ENCODE measurements at regions not wholly inside any gene's neighbourhood (a gene's known extent, or its start where the extent isn't known, plus 50 kb on each side); places are given as distances from the start of the nearest gene placed in this dataset.

DNA sequence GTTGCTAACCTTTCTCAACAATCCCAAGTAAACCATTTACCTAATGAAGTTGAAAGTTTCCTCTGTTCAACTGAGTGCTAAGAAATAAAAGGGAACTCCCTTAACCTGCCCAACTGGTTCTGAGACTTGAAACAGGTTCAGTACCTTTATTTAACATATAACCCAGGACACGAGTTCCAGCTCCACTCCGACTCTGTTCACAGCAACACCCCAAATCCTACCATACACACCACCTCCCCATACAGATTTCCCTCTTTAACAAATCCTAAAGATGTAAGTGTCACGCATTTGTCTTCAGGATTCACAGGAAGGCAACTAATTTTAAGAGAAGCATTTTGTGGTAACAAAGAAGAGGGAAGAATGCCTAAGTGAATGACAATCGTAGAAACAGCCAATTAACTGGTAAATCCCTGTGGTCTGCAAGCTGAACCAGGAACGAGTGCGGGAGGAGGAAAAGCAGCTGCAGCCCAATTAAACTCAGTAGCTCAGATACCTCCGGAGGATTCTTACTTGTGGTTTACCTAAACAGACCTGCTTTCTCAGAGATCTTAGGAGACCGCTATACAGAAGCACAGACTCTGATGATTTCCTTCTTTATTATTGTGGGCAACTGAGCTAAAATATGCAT is 134.5 kb upstream of the MAGI3 start:
- no peaks in the 10 kb centered on the region for H3K79me2 ChIP-seq (ENCODE audit: control insufficient read depth, insufficient read depth, low read length)
- DNase-seq (ENCODE audit: low read depth, low spot score) (no peak), FAIRE-seq (no peak)
- H3K36me3 ChIP-seq (ENCODE audit: control insufficient read depth in 2 of 2, extremely low read depth in 1 of 2, insufficient read depth in 2 of 2, low read length in 2 of 2): no peaks in the 10 kb centered on the region
- H3K4me1 ChIP-seq (ENCODE audit: control insufficient read depth, extremely low read depth, insufficient read depth, low read length): peaks cover 2% of the 10 kb centered on the region
- no peaks in the 10 kb centered on the region for H3K9me1 ChIP-seq (ENCODE audit: control insufficient read depth, extremely low read depth, insufficient read depth, low read length)
- no peaks in the 10 kb centered on the region for H4K20me1 ChIP-seq (ENCODE audit: control insufficient read depth, extremely low read depth, insufficient read depth, low read length)
- no peak overlapping the region for H3K4me3 ChIP-seq (ENCODE audit: control insufficient read depth in 2 of 3, extremely low read depth in 1 of 3, insufficient read depth in 2 of 3, low read depth in 1 of 3, low read length in 3 of 3)
- peak overlapping the region; percentile 56 for H2AFZ ChIP-seq (ENCODE audit: control insufficient read depth, low read length)
- no peak overlapping the region for H3K9ac ChIP-seq (ENCODE audit: control insufficient read depth, extremely low read depth, insufficient read depth, low read length)
- no peak overlapping the region for H3K27ac ChIP-seq (ENCODE audit: control insufficient read depth, insufficient read depth, low read length)
- no peaks in the 10 kb centered on the region for H3K27me3 ChIP-seq (ENCODE audit: control insufficient read depth, extremely low read depth, insufficient read depth, low read length)
- dilution Hi-C loops (cut with MboI; ENCODE audit: extremely low pct_ligation_motif_present, low sequenced_read_pairs): no loop called here
- no peak for TF ChIP-seq EZH2 (IDR thresholded peaks at IDR 0.05; ENCODE audit: low read length)
- TF ChIP-seq, protein P1, sequence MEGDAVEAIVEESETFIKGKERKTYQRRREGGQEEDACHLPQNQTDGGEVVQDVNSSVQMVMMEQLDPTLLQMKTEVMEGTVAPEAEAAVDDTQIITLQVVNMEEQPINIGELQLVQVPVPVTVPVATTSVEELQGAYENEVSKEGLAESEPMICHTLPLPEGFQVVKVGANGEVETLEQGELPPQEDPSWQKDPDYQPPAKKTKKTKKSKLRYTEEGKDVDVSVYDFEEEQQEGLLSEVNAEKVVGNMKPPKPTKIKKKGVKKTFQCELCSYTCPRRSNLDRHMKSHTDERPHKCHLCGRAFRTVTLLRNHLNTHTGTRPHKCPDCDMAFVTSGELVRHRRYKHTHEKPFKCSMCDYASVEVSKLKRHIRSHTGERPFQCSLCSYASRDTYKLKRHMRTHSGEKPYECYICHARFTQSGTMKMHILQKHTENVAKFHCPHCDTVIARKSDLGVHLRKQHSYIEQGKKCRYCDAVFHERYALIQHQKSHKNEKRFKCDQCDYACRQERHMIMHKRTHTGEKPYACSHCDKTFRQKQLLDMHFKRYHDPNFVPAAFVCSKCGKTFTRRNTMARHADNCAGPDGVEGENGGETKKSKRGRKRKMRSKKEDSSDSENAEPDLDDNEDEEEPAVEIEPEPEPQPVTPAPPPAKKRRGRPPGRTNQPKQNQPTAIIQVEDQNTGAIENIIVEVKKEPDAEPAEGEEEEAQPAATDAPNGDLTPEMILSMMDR (optimal IDR thresholded peaks at IDR 0.05 in 1 of 3, IDR thresholded peaks at IDR 0.05 in 1 of 3, conservative IDR thresholded peaks at IDR 0.05 in 1 of 3; ENCODE audit: extremely low read depth in 1 of 3, insufficient read depth in 2 of 3, low read length in 3 of 3): no peak
- no peaks in the 10 kb centered on the region for H3K9me3 ChIP-seq (ENCODE audit: control insufficient read depth, low read depth, low read length)
- H3K4me2 ChIP-seq (ENCODE audit: control insufficient read depth, extremely low read depth, insufficient read depth, low read depth, low read length): peak overlapping the region; percentile 30

GRCh38 chr1:113256348-113256729 is 134.0 kb upstream of the MAGI3 start:
- FAIRE-seq: no peak
- H4K20me1 ChIP-seq (ENCODE audit: control insufficient read depth, extremely low read depth, insufficient read depth, low read length): no peaks in the 10 kb centered on the region
- H3K4me2 ChIP-seq (ENCODE audit: control insufficient read depth, extremely low read depth, insufficient read depth, low read depth, low read length): no peak overlapping the region

More at GRCh38 chr1:113256348-113256729, 134.0 kb upstream of the MAGI3 start:
- no peak overlapping the region for H2AFZ ChIP-seq (ENCODE audit: control insufficient read depth, low read length)
- no peaks in the 10 kb centered on the region for H3K9me1 ChIP-seq (ENCODE audit: control insufficient read depth, extremely low read depth, insufficient read depth, low read length)
- H3K4me1 ChIP-seq (ENCODE audit: control insufficient read depth, extremely low read depth, insufficient read depth, low read length): peaks cover 2% of the 10 kb centered on the region
- no peaks in the 10 kb centered on the region for H3K27me3 ChIP-seq (ENCODE audit: control insufficient read depth, extremely low read depth, insufficient read depth, low read length)
- no peak overlapping the region for H3K27ac ChIP-seq (ENCODE audit: control insufficient read depth, insufficient read depth, low read length)
- no peak overlapping the region for H3K4me3 ChIP-seq (ENCODE audit: control insufficient read depth in 2 of 3, extremely low read depth in 1 of 3, insufficient read depth in 2 of 3, low read depth in 1 of 3, low read length in 3 of 3)
- H3K9ac ChIP-seq (ENCODE audit: control insufficient read depth, extremely low read depth, insufficient read depth, low read length): no peak overlapping the region
- no peaks in the 10 kb centered on the region for H3K9me3 ChIP-seq (ENCODE audit: control insufficient read depth, low read depth, low read length)
- no peaks in the 10 kb centered on the region for H3K79me2 ChIP-seq (ENCODE audit: control insufficient read depth, insufficient read depth, low read length)
- dilution Hi-C loops (cut with MboI; ENCODE audit: extremely low pct_ligation_motif_present, low sequenced_read_pairs): no loop called here
- no peaks in the 10 kb centered on the region for H3K36me3 ChIP-seq (ENCODE audit: control insufficient read depth in 2 of 2, extremely low read depth in 1 of 2, insufficient read depth in 2 of 2, low read length in 2 of 2)
- no peak for TF ChIP-seq EZH2 (IDR thresholded peaks at IDR 0.05; ENCODE audit: low read length)
- TF ChIP-seq, protein P1 (optimal IDR thresholded peaks at IDR 0.05 in 1 of 3, IDR thresholded peaks at IDR 0.05 in 1 of 3, conservative IDR thresholded peaks at IDR 0.05 in 1 of 3; ENCODE audit: extremely low read depth in 1 of 3, insufficient read depth in 2 of 3, low read length in 3 of 3): no peak
- DNase-seq (ENCODE audit: low read depth, low spot score): no peak

Measured in keratinocyte (primary cell).